SU-DHL-6 (cell line): ENCODE measurements at regions not wholly inside any gene's neighbourhood (a gene's known extent, or its start where the extent isn't known, plus 50 kb on each side); places are given as distances from the start of the nearest gene placed in this dataset.

ENCODE experiments used
- H2AFZ ChIP-seq: fragments of 200-600 bp; sonication (generic); 2 replicates; pipeline ENCODE4 v1.6.1; 2014; ENCODE audit warnings: low read depth, mild to moderate bottlenecking, moderate library complexity, mixed read lengths, antibody characterized with exemption, low read length; ENCODE audit not compliant: severe bottlenecking
- H3F3A ChIP-seq: fragments of 200-600 bp; shearing (Covaris generic); 2 replicates; pipeline ENCODE4 v1.6.0; 2016; ENCODE audit warnings: antibody characterized with exemption, mild to moderate bottlenecking; ENCODE audit not compliant: insufficient read depth
- H3K27ac ChIP-seq: fragments of 200-600 bp; sonication (generic); 2 replicates; pipeline ENCODE4 v1.5.1; 2016; ENCODE audit warnings: low read depth, mild to moderate bottlenecking, low read length, moderate library complexity, mixed read lengths
- H3K27me3 ChIP-seq: fragments of 200-600 bp; sonication (generic), shearing (Covaris generic); 2 replicates; pipeline ENCODE4 v1.6.0; 2014; ENCODE audit warnings: mild to moderate bottlenecking, low read length
- H3K36me3 ChIP-seq: fragments of 200-600 bp; sonication (generic); 2 replicates; pipeline ENCODE4 v1.6.1; 2014; ENCODE audit warnings: mild to moderate bottlenecking, low read length, mixed read lengths
- H3K4me2 ChIP-seq: fragments of 300-600, 200-600 bp; shearing (Covaris generic), sonication (generic); 2 replicates; pipeline ENCODE4 v1.6.0; 2014; ENCODE audit warnings: low read length, low read depth, mild to moderate bottlenecking; ENCODE audit not compliant: poor library complexity, severe bottlenecking
- H3K4me3 ChIP-seq: fragments of 200-600 bp; sonication (generic); 2 replicates; pipeline ENCODE4 v1.5.1; 2014; ENCODE audit warnings: antibody characterized with exemption, low read length, mild to moderate bottlenecking, mixed read lengths; ENCODE audit not compliant: insufficient read depth, poor library complexity, severe bottlenecking
- H3K79me2 ChIP-seq: fragments of 200-600 bp; sonication (generic); 2 replicates; pipeline ENCODE4 v1.6.1; 2014; ENCODE audit warnings: mild to moderate bottlenecking, low read length, moderate library complexity; ENCODE audit not compliant: insufficient read depth
- H3K9ac ChIP-seq: fragments of 200-600 bp; sonication (generic); 2 replicates; pipeline ENCODE4 v1.7.0; 2014; ENCODE audit warnings: mild to moderate bottlenecking, low read length
- H3K9me2 ChIP-seq: fragments of 200-600 bp; sonication (generic); replicated peaks from 2 replicates; pipeline ENCODE4 v1.6.1; 2014; ENCODE audit warnings: low read length; ENCODE audit not compliant: insufficient read depth
- H3K9me3 ChIP-seq: fragments of 200-600 bp; sonication (generic); 2 replicates; pipeline ENCODE4 v1.6.1; 2014; ENCODE audit warnings: low read length, mixed read lengths; ENCODE audit not compliant: insufficient read depth
- H4K20me1 ChIP-seq: fragments of 200-600 bp; sonication (generic); 2 replicates; pipeline ENCODE4 v1.6.1; 2014; ENCODE audit warnings: low read depth, mild to moderate bottlenecking, antibody characterized with exemption, low read length, moderate library complexity, mixed read lengths
- CTCF ChIP-seq: fragments of 200-600 bp; sonication (generic); IDR thresholded peaks from one replicate; pipeline ENCODE4 v1.5.1; 2017; ENCODE audit warnings: antibody characterized with exemption, mild to moderate bottlenecking, low read length, moderate library complexity; ENCODE audit not compliant: insufficient read depth, poor library complexity, severe bottlenecking
- EZH2phosphoT487 ChIP-seq: fragments of 200-600 bp; sonication (generic), shearing (Covaris generic); conservative IDR thresholded peaks from 2 replicates; pipeline ENCODE4 v1.6.1; 2018; ENCODE audit warnings: mild to moderate bottlenecking, antibody characterized with exemption, low read length, moderate library complexity, mixed read lengths

DNA sequence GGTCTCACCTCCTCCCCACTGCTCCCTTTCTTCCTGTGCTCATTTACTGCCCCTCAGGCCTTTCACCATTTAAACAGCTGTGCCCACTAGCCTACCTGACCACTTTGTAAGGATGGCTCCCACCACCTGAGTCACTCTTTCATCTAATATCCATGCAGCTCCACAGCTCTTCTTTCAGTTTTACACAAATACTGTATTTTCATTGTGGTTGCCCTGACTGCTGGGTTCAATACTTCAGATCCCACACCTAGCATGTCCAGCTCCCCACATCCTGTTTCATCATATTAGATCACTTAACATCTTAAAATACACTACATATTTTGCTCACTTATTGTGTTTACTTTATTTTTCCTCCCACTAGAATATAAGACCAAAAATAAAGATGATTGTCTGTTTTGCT lies 1110.6 kb downstream of the TSN start:
- Histone ChIP-seq H3K79me2 (no peaks in the 10 kb centered on the region), H3K36me3 (no peaks in the 10 kb centered on the region), H3K9ac (no peak overlapping the region), H3K27ac (no peak overlapping the region), H3K27me3 (no peaks in the 10 kb centered on the region), H3K4me3 (no peak overlapping the region), H3F3A (no peaks in the 10 kb centered on the region), H3K9me2 (no peaks in the 10 kb centered on the region), H2AFZ (no peak overlapping the region), H3K9me3 (no peaks in the 10 kb centered on the region), H3K4me2 (no peak overlapping the region), H4K20me1 (no peaks in the 10 kb centered on the region)
- TF ChIP-seq EZH2phosphoT487 = no peak
- no peak for TF ChIP-seq CTCF

DNA sequence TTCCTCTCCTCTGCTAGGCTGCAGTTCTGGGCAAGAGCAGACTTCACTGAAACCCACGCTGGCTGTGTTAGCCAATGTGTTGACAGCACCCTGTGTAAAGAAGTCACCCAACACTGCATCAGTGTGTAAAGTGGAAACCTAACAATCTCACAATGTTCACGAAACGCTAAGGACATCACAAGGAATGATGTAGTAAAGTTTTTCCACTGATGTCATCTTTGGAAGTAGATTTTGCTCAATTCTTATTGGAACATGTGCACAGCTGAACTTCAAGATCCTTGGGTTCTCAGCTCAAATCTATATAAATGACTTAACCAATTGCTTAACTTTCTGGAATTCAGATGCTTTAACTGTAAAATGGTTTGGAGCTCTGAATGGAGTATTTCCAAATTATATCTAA lies 1112.5 kb downstream of the TSN start:
- Histone ChIP-seq H3K79me2 (no peaks in the 10 kb centered on the region), H3F3A (no peaks in the 10 kb centered on the region), H3K4me2 (no peak overlapping the region), H3K27ac (no peak overlapping the region), H4K20me1 (no peaks in the 10 kb centered on the region), H3K4me3 (no peak overlapping the region), H3K9me3 (no peaks in the 10 kb centered on the region), H3K9ac (no peak overlapping the region), H3K27me3 (no peaks in the 10 kb centered on the region), H2AFZ (no peak overlapping the region), H3K9me2 (no peaks in the 10 kb centered on the region), H3K36me3 (no peaks in the 10 kb centered on the region)
- TF ChIP-seq CTCF (no peak), EZH2phosphoT487 (no peak)

DNA sequence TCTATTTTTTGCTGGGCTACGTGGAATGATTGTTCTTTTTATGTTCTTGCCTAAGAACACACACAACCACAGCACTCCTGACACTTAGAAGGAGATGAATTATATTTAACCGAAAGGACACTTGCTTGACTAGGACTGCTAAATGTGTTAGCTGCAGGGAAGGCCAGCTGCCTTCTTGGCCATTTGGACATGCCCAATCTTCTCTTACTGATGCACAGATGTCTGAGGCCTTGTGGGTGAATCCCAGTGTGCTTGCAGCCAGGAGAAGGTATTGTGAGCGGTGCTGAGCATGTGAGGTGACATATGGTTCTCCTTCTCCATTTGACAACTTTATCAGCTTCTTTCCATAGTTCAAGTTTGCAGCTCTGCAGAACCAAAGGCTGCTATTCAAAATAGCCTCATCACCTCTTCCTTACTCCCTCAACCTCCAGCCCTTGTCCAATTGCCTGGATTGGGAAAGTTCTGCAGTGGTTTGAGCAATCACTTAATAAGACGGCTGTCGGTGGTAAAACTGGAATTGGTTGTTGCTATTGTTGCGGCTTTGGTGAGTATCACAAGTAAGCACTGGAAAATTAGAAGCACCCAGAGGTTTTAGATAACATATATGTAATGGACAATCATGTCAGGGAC lies 1113.3 kb downstream of the TSN start:
- no peaks in the 10 kb centered on the region for H3K9me2 ChIP-seq
- H4K20me1 ChIP-seq = no peaks in the 10 kb centered on the region
- H2AFZ ChIP-seq = no peak overlapping the region
- H3K36me3 ChIP-seq = no peaks in the 10 kb centered on the region
- no peak overlapping the region for H3K9ac ChIP-seq
- H3K79me2 ChIP-seq = no peaks in the 10 kb centered on the region
- no peak overlapping the region for H3K27ac ChIP-seq
- TF ChIP-seq EZH2phosphoT487 (no peak), CTCF (no peak)
- no peak overlapping the region for H3K4me3 ChIP-seq
- H3K9me3 ChIP-seq = no peaks in the 10 kb centered on the region
- H3F3A ChIP-seq = no peaks in the 10 kb centered on the region
- H3K4me2 ChIP-seq = no peak overlapping the region
- no peaks in the 10 kb centered on the region for H3K27me3 ChIP-seq

- no peaks in the 10 kb centered on the region for H3K79me2 ChIP-seq
- no peaks in the 10 kb centered on the region for H4K20me1 ChIP-seq
- no peak overlapping the region for H2AFZ ChIP-seq
- no peak overlapping the region for H3K27ac ChIP-seq
- H3F3A ChIP-seq = no peaks in the 10 kb centered on the region
- H3K36me3 ChIP-seq = no peaks in the 10 kb centered on the region
- H3K9me3 ChIP-seq = no peaks in the 10 kb centered on the region
- no peak overlapping the region for H3K4me3 ChIP-seq
- H3K4me2 ChIP-seq = no peak overlapping the region
- no peaks in the 10 kb centered on the region for H3K9me2 ChIP-seq
- H3K27me3 ChIP-seq = no peaks in the 10 kb centered on the region
- no peak overlapping the region for H3K9ac ChIP-seq
- TF ChIP-seq CTCF (no peak), EZH2phosphoT487 (no peak)
These were observed 1118.5 kb downstream of the TSN start for GRCh38 chr2:122873951-122874350.
